IPS-20b (cell line): ENCODE measurements at regions not wholly inside any gene's neighbourhood (a gene's known extent, or its start where the extent isn't known, plus 50 kb on each side); places are given as distances from the start of the nearest gene placed in this dataset.

Experiments
- H3K27ac ChIP-seq: one replicate; pipeline ENCODE4 v1.5.1; 2013; ENCODE audit warnings: low read length
- H3K27me3 ChIP-seq: 2 replicates; pipeline ENCODE4 v1.6.1; 2013; ENCODE audit warnings: mild to moderate bottlenecking, low read length, inconsistent platforms; ENCODE audit not compliant: insufficient read depth
- H3K36me3 ChIP-seq: 2 replicates; pipeline ENCODE4 v1.6.1; 2013; ENCODE audit warnings: low read depth, mild to moderate bottlenecking, inconsistent platforms, low read length, moderate library complexity; ENCODE audit not compliant: insufficient read depth
- H3K4me1 ChIP-seq: 2 replicates; pipeline ENCODE4 v1.6.1; 2013; ENCODE audit warnings: mild to moderate bottlenecking, control low read depth, inconsistent platforms, low read length, moderate library complexity; ENCODE audit not compliant: insufficient read depth
- H3K4me3 ChIP-seq: 2 replicates; pipeline ENCODE4 v1.5.1; 2013; ENCODE audit warnings: mild to moderate bottlenecking, low read length, inconsistent platforms
- H3K9ac ChIP-seq: 2 replicates; pipeline ENCODE4 v1.6.1; 2013; ENCODE audit warnings: low read depth, mild to moderate bottlenecking, inconsistent platforms, low read length, moderate library complexity
- H3K9me3 ChIP-seq: 2 replicates; pipeline ENCODE4 v1.6.1; 2013; ENCODE audit warnings: mild to moderate bottlenecking, low read depth, low read length, inconsistent platforms; ENCODE audit not compliant: insufficient read depth

GRCh38 chr6:167662881-167663205, 163.9 kb upstream of the AFDN start:
- Histone ChIP-seq H3K27me3 (no peaks in the 10 kb centered on the region), H3K4me3 (no peak overlapping the region), H3K4me1 (no peaks in the 10 kb centered on the region), H3K27ac (no peak overlapping the region), H3K36me3 (no peaks in the 10 kb centered on the region), H3K9ac (no peak overlapping the region), H3K9me3 (no peaks in the 10 kb centered on the region)

GRCh38 chr6:167663316-167663715, 163.4 kb upstream of the AFDN start:
- Histone ChIP-seq H3K4me1 (no peaks in the 10 kb centered on the region), H3K4me3 (no peak overlapping the region), H3K9me3 (no peaks in the 10 kb centered on the region), H3K27me3 (no peaks in the 10 kb centered on the region), H3K36me3 (no peaks in the 10 kb centered on the region), H3K9ac (no peak overlapping the region), H3K27ac (no peak overlapping the region)

GRCh38 chr6:167663784-167664443, 162.8 kb upstream of the AFDN start:
- Histone ChIP-seq H3K9ac (no peak overlapping the region), H3K27me3 (no peaks in the 10 kb centered on the region), H3K36me3 (no peaks in the 10 kb centered on the region), H3K27ac (no peak overlapping the region), H3K4me3 (no peak overlapping the region), H3K9me3 (no peaks in the 10 kb centered on the region), H3K4me1 (no peaks in the 10 kb centered on the region)

- no peaks in the 10 kb centered on the region for H3K9me3 ChIP-seq
- H3K27me3 ChIP-seq: no peaks in the 10 kb centered on the region
- no peak overlapping the region for H3K4me3 ChIP-seq
- no peak overlapping the region for H3K9ac ChIP-seq
- H3K27ac ChIP-seq: no peak overlapping the region
- no peaks in the 10 kb centered on the region for H3K36me3 ChIP-seq
- H3K4me1 ChIP-seq: no peaks in the 10 kb centered on the region
Observed at GRCh38 chr6:167664678-167665660, 161.7 kb upstream of the AFDN start.

- no peaks in the 10 kb centered on the region for H3K27me3 ChIP-seq
- no peak overlapping the region for H3K4me3 ChIP-seq
- H3K9ac ChIP-seq: no peak overlapping the region
- no peaks in the 10 kb centered on the region for H3K36me3 ChIP-seq
- H3K9me3 ChIP-seq: no peaks in the 10 kb centered on the region
- no peak overlapping the region for H3K27ac ChIP-seq
- no peaks in the 10 kb centered on the region for H3K4me1 ChIP-seq
Observed at GRCh38 chr6:167665698-167666330, 160.9 kb upstream of the AFDN start.

GRCh38 chr6:167666571-167667203, 160.0 kb upstream of the AFDN start:
- H3K27ac ChIP-seq: no peak overlapping the region
- H3K4me3 ChIP-seq: no peak overlapping the region
- no peak overlapping the region for H3K9ac ChIP-seq
- no peaks in the 10 kb centered on the region for H3K36me3 ChIP-seq
- H3K27me3 ChIP-seq: no peaks in the 10 kb centered on the region
- 0 out of 2 replicates have a peak, but pooled peaks cover 2% of the 10 kb centered on the region for H3K9me3 ChIP-seq
- no peaks in the 10 kb centered on the region for H3K4me1 ChIP-seq

- no peak overlapping the region for H3K9ac ChIP-seq
- H3K27ac ChIP-seq: no peak overlapping the region
- H3K9me3 ChIP-seq: 0 out of 2 replicates have a peak, but pooled peaks cover 4% of the 10 kb centered on the region
- H3K36me3 ChIP-seq: no peaks in the 10 kb centered on the region
- no peaks in the 10 kb centered on the region for H3K27me3 ChIP-seq
- H3K4me1 ChIP-seq: no peaks in the 10 kb centered on the region
- no peak overlapping the region for H3K4me3 ChIP-seq
Observed at GRCh38 chr6:167667204-167668018, 159.3 kb upstream of the AFDN start.

GRCh38 chr6:167668019-167668753, 158.5 kb upstream of the AFDN start:
- H3K9me3 ChIP-seq: 0 out of 2 replicates have a peak, but pooled peaks cover 4% of the 10 kb centered on the region
- H3K36me3 ChIP-seq: no peaks in the 10 kb centered on the region

GRCh38 chr6:167668754-167669552, 157.8 kb upstream of the AFDN start:
- Histone ChIP-seq H3K9me3 (0 out of 2 replicates have a peak, but pooled peaks cover 4% of the 10 kb centered on the region), H3K27me3 (no peaks in the 10 kb centered on the region), H3K27ac (no peak overlapping the region), H3K4me1 (no peaks in the 10 kb centered on the region), H3K9ac (no peak overlapping the region), H3K4me3 (no peak overlapping the region), H3K36me3 (no peaks in the 10 kb centered on the region)

More at GRCh38 chr6:167668019-167668753, 158.5 kb upstream of the AFDN start:
- H3K9ac ChIP-seq: no peak overlapping the region
- H3K4me1 ChIP-seq: no peaks in the 10 kb centered on the region
- H3K4me3 ChIP-seq: no peak overlapping the region
- no peaks in the 10 kb centered on the region for H3K27me3 ChIP-seq
- no peak overlapping the region for H3K27ac ChIP-seq

DNA sequence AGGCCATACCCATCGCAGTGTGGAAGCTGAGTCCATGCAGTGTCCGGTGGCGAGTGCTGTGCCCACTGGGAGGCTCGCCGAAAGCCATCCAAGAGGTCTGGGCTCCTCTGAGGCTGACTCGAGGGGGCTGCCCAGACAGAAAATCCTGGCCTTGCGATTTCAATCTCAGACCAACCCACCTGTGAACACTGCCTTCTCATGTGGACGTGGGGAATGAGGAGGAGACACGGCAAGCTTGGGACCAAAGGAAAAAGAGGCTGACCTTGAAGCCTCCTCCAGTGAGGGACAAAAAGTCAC, 157.2 kb upstream of the AFDN start:
- Histone ChIP-seq H3K4me3 (no peak overlapping the region), H3K4me1 (no peaks in the 10 kb centered on the region), H3K9me3 (0 out of 2 replicates have a peak, but pooled peaks cover 4% of the 10 kb centered on the region), H3K9ac (no peak overlapping the region), H3K36me3 (no peaks in the 10 kb centered on the region), H3K27me3 (no peaks in the 10 kb centered on the region), H3K27ac (no peak overlapping the region)
